Lower leg skin (tissue), 4 donors: ENCODE measurements at regions not wholly inside any gene's neighbourhood (a gene's known extent, or its start where the extent isn't known, plus 50 kb on each side); places are given as distances from the start of the nearest gene placed in this dataset.

Source experiments
- DNase-seq, 2 donors: peaks; one replicate each; pipeline ENCODE4 v3.0.0-alpha.2; 2019; ENCODE audit warnings: low spot score in 2 of 2
- H3K4me3 ChIP-seq: fragments of 200-600 bp; sonication (generic); 2 replicates; pipeline ENCODE4 v1.5.1; 2017; ENCODE audit warnings: mild to moderate bottlenecking, low read depth; ENCODE audit not compliant: poor library complexity, severe bottlenecking
- CTCF ChIP-seq, 3 donors: fragments of 450-650 bp; IDR thresholded peaks; one replicate each; pipeline ENCODE4 v1.5.1; 2016; ENCODE audit warnings: antibody characterized with exemption in 3 of 3, mild to moderate bottlenecking in 3 of 3, moderate library complexity in 2 of 3
- POLR2A ChIP-seq, 2 donors: fragments of 450-650 bp; IDR thresholded peaks; one replicate each; pipeline ENCODE4 v1.6.1; 2016 to 2017; ENCODE audit warnings: antibody characterized with exemption in 2 of 2, mild to moderate bottlenecking in 1 of 2, moderate library complexity in 1 of 2
- WGBS, 2 donors: methylation state at CpG; one replicate each; pipeline ENCODE4 v1.1.5; 2018; 5-methylcytosine and 5-hydroxymethylcytosine counted together
- intact Hi-C: fragments of 100-400 bp; cut with DNase I; formaldehyde crosslinking; loops from one replicate; pipeline ENCODE4 v1.15.0; 2023; ENCODE audit warnings: low total_unique reads

GRCh38 chr1:166705376-166706289 is 133.6 kb upstream of the POGK start:
- WGBS, 2 donors = 34 to 49% methylated on average over 3 of the region's 3 CpGs
- TF ChIP-seq CTCF (IDR thresholded peaks at IDR 0.05) (no peak), POLR2A (IDR thresholded peaks at IDR 0.05) (no peak)
- no peak for DNase-seq
- intact Hi-C loops = no loop called here
- H3K4me3 ChIP-seq = no peak overlapping the region

GRCh38 chr1:166716620-166717019 is 122.7 kb upstream of the POGK start:
- no peak for DNase-seq
- TF ChIP-seq POLR2A (IDR thresholded peaks at IDR 0.05) (no peak), CTCF (IDR thresholded peaks at IDR 0.05) (no peak)
- no peak overlapping the region for H3K4me3 ChIP-seq
- intact Hi-C loops = no loop called here

- intact Hi-C loops = no loop called here
- no peak overlapping the region for H3K4me3 ChIP-seq
- no peak for DNase-seq
- 42 to 46% methylated on average over 2 of the region's 2 CpGs for WGBS, 2 donors
- TF ChIP-seq CTCF (IDR thresholded peaks at IDR 0.05) (no peak), POLR2A (IDR thresholded peaks at IDR 0.05) (no peak)
Observed at GRCh38 chr1:166721145-166721544, 118.1 kb upstream of the POGK start.

GRCh38 chr1:166730299-166730888 is 108.9 kb upstream of the POGK start:
- intact Hi-C loops = no loop called here
- no peak overlapping the region for H3K4me3 ChIP-seq
- DNase-seq = no peak
- TF ChIP-seq POLR2A (IDR thresholded peaks at IDR 0.05) = no peak
- TF ChIP-seq CTCF (IDR thresholded peaks at IDR 0.05) = no peak
- 67 to 95% methylated on average over 1 of the region's 1 CpG for WGBS, 2 donors

- intact Hi-C loops = no loop called here
- TF ChIP-seq CTCF (IDR thresholded peaks at IDR 0.05) (no peak), POLR2A (IDR thresholded peaks at IDR 0.05) (no peak)
Observed at GRCh38 chr1:166738140-166738539, 101.1 kb upstream of the POGK start.

More at GRCh38 chr1:166738140-166738539, 101.1 kb upstream of the POGK start:
- DNase-seq = no peak
- H3K4me3 ChIP-seq = no peak overlapping the region
